Testis (tissue), 2 donors: ENCODE measurements at regions not wholly inside any gene's neighbourhood (a gene's known extent, or its start where the extent isn't known, plus 50 kb on each side); places are given as distances from the start of the nearest gene placed in this dataset.

Experiments used
- CTCF ChIP-seq, 3 experiments: fragments of 450-650 bp in 2 of 3; fragments of 200-600 bp in 1 of 3; sonication (generic) in 1 of 3; IDR thresholded peaks; one replicate each; pipeline ENCODE4 v1.5.1; 2016 to 2019; ENCODE audit warnings: antibody characterized with exemption in 3 of 3, mild to moderate bottlenecking in 2 of 3, moderate library complexity in 1 of 3
- POLR2A ChIP-seq: fragments of 450-650 bp; IDR thresholded peaks from one replicate; pipeline ENCODE4 v1.6.1; 2017; ENCODE audit warnings: antibody characterized with exemption, mild to moderate bottlenecking, moderate library complexity

GRCh38 chr14:96999654-97000155, 202.5 kb downstream of the VRK1 start:
- TF ChIP-seq CTCF (IDR thresholded peaks at IDR 0.05) = no peak
- no peak for TF ChIP-seq POLR2A
